Right atrium auricular region (tissue), 2 donors: ENCODE measurements at regions not wholly inside any gene's neighbourhood (a gene's known extent, or its start where the extent isn't known, plus 50 kb on each side); places are given as distances from the start of the nearest gene placed in this dataset.

Source experiments
- DNase-seq: peaks from one replicate; pipeline ENCODE4 v3.0.0-alpha.2; 2019; ENCODE audit warnings: low spot score
- H3K27ac ChIP-seq, 2 donors: fragments of 200-600 bp; sonication (generic); 1 replicate in 1 of 2; 2 replicates in 1 of 2; pipeline ENCODE4 v1.5.1; 2016 to 2019
- H3K27me3 ChIP-seq, 2 donors: fragments of 200-600 bp; sonication (generic); one replicate each; pipeline versions ENCODE4 v1.5.1 to v1.6.0; 2017 to 2019
- H3K36me3 ChIP-seq: fragments of 200-600 bp; sonication (generic); one replicate; pipeline ENCODE4 v1.5.1; 2016
- H3K4me1 ChIP-seq, 2 donors: fragments of 200-600 bp; sonication (generic); one replicate each; pipeline versions ENCODE4 v1.5.1 to v1.6.0; 2017 to 2019
- H3K4me3 ChIP-seq, 2 donors: fragments of 200-600 bp; sonication (generic); 1 replicate in 1 of 2; 2 replicates in 1 of 2; pipeline ENCODE4 v1.5.1; 2017 to 2019; ENCODE audit warnings: mild to moderate bottlenecking in 1 of 2, moderate library complexity in 1 of 2
- H3K9me3 ChIP-seq, 2 donors: fragments of 200-600 bp; sonication (generic); one replicate each; pipeline ENCODE4 v1.5.1; 2019
- TF ChIP-seq, protein P1 (sequence below), 2 donors: fragments of 200-600 bp; sonication (generic); IDR thresholded peaks; one replicate each; pipeline ENCODE4 v1.5.1; 2019; ENCODE audit warnings: antibody characterized with exemption in 2 of 2

DNA sequence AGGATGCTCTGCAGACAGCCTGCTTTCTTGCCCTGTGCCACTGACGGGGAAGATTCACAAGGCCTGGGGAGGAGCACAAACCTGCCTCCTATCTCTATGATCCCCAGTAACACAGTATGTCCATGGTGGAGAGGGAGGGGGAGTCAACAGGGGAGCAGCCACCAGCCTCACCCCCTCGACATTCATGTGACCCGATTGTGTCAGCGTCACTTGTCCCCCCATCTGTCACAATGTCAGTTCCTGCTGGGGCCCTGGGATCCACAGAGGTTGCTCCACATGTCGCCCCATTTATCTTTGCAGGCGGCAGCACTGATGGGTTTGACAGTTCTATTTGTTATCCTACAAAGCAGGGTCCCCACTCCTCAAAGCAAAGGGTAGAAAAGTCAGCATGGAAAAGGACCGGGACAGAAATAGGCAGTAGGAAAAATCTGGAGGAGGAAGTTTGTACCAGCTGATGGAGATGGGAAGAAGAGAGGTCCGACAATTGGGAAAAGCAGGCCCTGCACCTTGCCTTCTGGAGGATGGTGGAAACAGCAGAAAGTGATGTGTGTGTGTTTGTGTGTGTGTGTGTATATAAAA is 130.9 kb downstream of the SEC16B start:
- no peaks in the 10 kb centered on the region for H3K9me3 ChIP-seq
- TF ChIP-seq, protein P1, sequence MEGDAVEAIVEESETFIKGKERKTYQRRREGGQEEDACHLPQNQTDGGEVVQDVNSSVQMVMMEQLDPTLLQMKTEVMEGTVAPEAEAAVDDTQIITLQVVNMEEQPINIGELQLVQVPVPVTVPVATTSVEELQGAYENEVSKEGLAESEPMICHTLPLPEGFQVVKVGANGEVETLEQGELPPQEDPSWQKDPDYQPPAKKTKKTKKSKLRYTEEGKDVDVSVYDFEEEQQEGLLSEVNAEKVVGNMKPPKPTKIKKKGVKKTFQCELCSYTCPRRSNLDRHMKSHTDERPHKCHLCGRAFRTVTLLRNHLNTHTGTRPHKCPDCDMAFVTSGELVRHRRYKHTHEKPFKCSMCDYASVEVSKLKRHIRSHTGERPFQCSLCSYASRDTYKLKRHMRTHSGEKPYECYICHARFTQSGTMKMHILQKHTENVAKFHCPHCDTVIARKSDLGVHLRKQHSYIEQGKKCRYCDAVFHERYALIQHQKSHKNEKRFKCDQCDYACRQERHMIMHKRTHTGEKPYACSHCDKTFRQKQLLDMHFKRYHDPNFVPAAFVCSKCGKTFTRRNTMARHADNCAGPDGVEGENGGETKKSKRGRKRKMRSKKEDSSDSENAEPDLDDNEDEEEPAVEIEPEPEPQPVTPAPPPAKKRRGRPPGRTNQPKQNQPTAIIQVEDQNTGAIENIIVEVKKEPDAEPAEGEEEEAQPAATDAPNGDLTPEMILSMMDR (IDR thresholded peaks at IDR 0.05), result no peak
- no peaks in the 10 kb centered on the region for H3K27me3 ChIP-seq
- no peaks in the 10 kb centered on the region for H3K4me1 ChIP-seq
- no peak overlapping the region for H3K4me3 ChIP-seq
- no peak for DNase-seq
- no peak overlapping the region for H3K27ac ChIP-seq
- H3K36me3 ChIP-seq, result no peaks in the 10 kb centered on the region

DNA sequence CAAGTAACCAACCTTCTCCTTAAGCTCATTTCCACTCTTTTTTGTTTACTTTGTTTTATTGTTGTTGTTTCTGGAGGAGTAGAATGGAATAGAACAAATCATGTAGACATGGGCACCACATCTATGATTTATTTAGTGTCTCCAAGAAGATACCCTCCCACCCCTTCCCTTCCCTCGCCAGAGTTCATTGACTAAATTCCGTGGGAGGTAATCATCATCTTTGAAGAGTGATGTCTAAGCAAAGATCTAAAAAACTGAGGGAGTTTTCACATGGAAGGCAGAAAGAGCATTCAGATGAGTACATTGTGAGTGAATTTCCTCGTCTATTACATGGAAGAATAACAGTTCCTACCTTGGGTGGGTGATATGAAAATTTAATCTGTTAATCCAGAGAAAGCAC is 136.2 kb downstream of the SEC16B start:
- no peaks in the 10 kb centered on the region for H3K36me3 ChIP-seq
- TF ChIP-seq, protein P1 (IDR thresholded peaks at IDR 0.05), result no peak

DNA sequence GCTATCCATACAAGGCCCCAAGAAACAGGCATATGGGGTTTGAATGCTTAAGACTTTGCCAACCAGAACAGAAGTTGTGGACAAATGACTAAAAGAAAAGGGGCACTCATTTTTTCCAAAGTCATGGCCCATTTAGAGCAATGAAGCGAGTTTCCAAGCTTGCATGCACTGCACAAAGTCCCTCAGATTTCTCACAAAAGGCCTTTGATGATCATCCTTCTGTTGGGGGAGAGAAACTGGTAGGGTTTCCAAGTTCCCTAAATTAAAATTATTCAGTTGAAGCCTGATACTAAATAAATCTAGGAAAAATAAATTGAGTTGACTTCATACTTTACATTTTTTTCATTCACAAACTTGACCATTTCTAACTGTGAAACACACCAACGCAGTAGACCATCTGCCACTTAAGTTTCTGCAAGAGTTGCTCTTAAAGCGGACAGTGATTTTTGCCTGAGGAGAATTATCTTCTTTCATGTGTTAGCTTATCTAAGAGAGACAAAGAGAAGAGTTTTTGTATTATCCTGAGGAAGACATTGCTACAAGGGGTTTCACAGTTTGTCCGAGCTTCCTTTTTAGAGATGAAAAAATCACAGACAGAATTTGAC is 139.2 kb downstream of the SEC16B start:
- no peaks in the 10 kb centered on the region for H3K36me3 ChIP-seq
- no peaks in the 10 kb centered on the region for H3K4me1 ChIP-seq
- H3K4me3 ChIP-seq, result no peak overlapping the region
- H3K27me3 ChIP-seq, result no peaks in the 10 kb centered on the region
- no peak for DNase-seq
- TF ChIP-seq, protein P1 (IDR thresholded peaks at IDR 0.05), result no peak
- no peaks in the 10 kb centered on the region for H3K9me3 ChIP-seq
- H3K27ac ChIP-seq, result no peak overlapping the region

More for the DNA sequence above, 136.2 kb downstream of the SEC16B start:
- Histone ChIP-seq H3K27me3 (no peaks in the 10 kb centered on the region), H3K9me3 (no peaks in the 10 kb centered on the region), H3K27ac (no peak overlapping the region), H3K4me3 (no peak overlapping the region), H3K4me1 (no peaks in the 10 kb centered on the region)
- DNase-seq, result no peak

DNA sequence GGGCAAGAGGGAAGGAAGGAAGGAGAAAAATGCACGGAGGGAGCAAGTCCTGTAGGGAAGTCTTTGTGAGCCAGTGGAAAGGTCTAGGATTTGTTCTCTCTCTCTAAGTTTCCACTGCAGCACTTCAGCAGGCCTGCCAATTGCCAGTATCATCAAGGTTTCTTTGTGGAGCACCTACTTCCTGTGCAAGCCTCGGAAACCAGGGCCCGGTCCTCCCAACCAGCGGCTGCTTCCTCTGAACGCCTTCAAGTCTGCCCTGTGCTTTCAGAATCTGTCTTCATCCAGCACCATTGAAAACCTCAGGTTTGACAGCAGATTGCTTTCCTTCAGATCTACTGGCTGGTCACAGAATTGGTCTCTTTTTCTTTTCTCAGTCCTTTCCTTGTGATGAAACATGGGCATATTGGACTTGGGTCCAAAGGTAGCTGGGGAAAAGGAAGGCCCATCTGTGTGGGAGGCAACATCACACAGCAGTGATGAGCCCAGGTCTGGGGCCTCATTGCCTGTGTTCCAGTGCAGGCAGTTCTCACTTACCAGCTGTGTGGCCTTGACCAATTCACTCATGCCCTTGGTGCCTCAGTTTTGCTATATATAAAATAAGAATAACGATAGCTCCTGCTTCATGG is 144.5 kb downstream of the SEC16B start:
- Histone ChIP-seq H3K36me3 (no peaks in the 10 kb centered on the region), H3K27me3 (no peaks in the 10 kb centered on the region), H3K9me3 (no peaks in the 10 kb centered on the region), H3K27ac (no peak overlapping the region), H3K4me3 (no peak overlapping the region), H3K4me1 (no peaks in the 10 kb centered on the region)
- TF ChIP-seq, protein P1 (IDR thresholded peaks at IDR 0.05), result no peak
- no peak for DNase-seq

GRCh38 chr1:177824508-177824982 is 145.3 kb downstream of the SEC16B start:
- no peak for DNase-seq
- Histone ChIP-seq H3K27me3 (no peaks in the 10 kb centered on the region), H3K4me3 (no peak overlapping the region), H3K9me3 (no peaks in the 10 kb centered on the region), H3K4me1 (no peaks in the 10 kb centered on the region), H3K36me3 (no peaks in the 10 kb centered on the region), H3K27ac (no peak overlapping the region)
- TF ChIP-seq, protein P1 (IDR thresholded peaks at IDR 0.05), result no peak
